AG09309 (cell line): ENCODE measurements at regions not wholly inside any gene's neighbourhood (a gene's known extent, or its start where the extent isn't known, plus 50 kb on each side); places are given as distances from the start of the nearest gene placed in this dataset.

ENCODE experiments used
- DNase-seq: peaks from one replicate; pipeline ENCODE4 v3.0.0-alpha.2; 2010; ENCODE audit warnings: low read depth
- H3K4me3 ChIP-seq: 2 replicates; pipeline ENCODE4 v1.5.1; 2011; ENCODE audit warnings: mild to moderate bottlenecking, low read depth, low read length, moderate library complexity; ENCODE audit not compliant: control insufficient read depth
- TF ChIP-seq, protein P1 (sequence below): IDR thresholded peaks from 2 replicates; pipeline ENCODE4 v1.5.1; 2011; ENCODE audit warnings: mild to moderate bottlenecking, low read depth, low read length, inconsistent platforms; ENCODE audit not compliant: insufficient read depth, control insufficient read depth; ENCODE audit errors: missing control alignments

DNA sequence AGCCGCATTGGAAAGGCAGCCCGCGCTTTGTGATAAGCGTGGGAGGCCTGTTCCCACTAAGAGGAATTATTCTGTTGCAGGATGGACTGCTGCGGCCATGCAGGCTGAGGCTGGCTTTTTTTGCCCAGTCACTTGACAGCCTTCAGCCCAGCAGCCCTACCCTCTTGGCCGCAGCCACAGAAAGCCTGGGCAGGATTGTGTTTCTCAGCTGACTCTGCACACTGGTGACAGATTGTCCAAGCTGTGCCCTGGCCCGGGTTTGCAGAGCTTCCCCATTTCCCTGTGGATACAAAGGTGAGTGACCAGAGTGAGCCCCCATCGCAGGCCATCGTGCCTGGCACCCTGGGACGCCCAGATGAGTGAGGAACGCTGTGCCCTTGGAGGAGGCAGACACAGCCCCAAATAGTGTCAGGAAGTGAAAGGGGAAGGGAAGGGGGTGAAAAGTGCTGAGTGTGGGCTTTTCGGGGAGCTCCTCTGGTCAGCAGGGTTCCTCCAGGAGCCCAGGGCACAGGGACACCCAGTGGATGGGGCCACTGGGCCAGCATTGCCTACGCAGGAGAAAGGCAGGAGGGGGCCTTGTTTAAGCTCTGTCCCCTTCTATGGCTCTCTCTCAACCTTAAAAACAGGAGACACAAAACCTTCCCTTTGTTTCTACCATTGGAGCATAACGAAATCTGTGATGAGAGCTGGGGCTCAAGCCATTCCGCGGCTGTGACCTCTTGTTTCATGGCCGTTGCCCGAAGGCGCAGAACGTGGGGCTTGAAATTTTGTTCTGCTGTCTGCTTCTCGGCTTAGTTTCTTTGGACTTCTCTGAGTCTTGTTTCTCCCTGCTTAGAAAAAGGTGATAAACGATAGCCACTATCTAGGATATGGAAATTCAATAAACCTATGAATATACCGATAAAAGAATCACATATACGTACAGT, 91.5 kb upstream of the MEF2A start:
- TF ChIP-seq, protein P1, sequence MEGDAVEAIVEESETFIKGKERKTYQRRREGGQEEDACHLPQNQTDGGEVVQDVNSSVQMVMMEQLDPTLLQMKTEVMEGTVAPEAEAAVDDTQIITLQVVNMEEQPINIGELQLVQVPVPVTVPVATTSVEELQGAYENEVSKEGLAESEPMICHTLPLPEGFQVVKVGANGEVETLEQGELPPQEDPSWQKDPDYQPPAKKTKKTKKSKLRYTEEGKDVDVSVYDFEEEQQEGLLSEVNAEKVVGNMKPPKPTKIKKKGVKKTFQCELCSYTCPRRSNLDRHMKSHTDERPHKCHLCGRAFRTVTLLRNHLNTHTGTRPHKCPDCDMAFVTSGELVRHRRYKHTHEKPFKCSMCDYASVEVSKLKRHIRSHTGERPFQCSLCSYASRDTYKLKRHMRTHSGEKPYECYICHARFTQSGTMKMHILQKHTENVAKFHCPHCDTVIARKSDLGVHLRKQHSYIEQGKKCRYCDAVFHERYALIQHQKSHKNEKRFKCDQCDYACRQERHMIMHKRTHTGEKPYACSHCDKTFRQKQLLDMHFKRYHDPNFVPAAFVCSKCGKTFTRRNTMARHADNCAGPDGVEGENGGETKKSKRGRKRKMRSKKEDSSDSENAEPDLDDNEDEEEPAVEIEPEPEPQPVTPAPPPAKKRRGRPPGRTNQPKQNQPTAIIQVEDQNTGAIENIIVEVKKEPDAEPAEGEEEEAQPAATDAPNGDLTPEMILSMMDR = no peak
- no peak for DNase-seq
- no peak overlapping the region for H3K4me3 ChIP-seq

DNA sequence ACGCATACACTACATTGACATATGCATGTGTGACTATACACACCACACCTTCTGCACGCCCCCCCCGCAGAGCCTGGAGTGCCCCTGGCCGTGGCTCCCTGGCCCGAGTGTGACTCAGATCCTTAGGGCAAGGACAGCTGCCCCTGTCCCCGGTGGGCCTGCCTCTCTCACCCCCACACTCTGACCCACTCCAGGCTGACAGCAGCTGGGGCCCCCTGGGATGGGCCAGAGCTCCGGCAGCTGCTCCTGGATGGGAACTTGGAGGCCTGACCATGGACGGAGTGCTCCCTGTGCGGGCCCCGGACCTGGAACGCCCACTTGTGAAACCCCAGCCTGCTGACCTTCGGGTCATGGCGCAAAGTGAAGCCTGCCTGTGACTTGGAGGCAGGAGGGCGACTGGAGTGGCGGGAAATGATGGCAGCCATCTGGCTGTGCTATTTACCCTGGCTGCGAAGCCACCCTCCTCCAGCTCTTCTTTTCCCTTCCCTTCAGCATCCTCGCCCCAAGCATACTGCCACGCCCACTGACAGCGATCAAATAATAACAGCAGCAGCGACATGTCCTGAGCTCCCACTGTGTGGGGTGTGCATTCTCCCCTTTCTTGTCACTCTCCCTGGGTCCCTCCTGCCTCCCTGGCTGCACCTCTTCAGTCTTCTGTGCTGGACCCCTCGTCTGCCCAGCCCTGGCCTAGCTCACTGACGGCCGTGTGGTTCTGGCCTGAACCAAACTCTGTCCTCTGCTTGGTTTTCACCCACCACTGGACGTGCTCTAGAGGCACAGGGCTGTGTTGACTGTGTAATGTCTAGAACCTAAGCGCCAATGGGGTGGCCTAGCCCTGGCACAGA, 90.7 kb upstream of the MEF2A start:
- TF ChIP-seq, protein P1 = no peak
- no peak overlapping the region for H3K4me3 ChIP-seq
- DNase-seq = no peak

DNA sequence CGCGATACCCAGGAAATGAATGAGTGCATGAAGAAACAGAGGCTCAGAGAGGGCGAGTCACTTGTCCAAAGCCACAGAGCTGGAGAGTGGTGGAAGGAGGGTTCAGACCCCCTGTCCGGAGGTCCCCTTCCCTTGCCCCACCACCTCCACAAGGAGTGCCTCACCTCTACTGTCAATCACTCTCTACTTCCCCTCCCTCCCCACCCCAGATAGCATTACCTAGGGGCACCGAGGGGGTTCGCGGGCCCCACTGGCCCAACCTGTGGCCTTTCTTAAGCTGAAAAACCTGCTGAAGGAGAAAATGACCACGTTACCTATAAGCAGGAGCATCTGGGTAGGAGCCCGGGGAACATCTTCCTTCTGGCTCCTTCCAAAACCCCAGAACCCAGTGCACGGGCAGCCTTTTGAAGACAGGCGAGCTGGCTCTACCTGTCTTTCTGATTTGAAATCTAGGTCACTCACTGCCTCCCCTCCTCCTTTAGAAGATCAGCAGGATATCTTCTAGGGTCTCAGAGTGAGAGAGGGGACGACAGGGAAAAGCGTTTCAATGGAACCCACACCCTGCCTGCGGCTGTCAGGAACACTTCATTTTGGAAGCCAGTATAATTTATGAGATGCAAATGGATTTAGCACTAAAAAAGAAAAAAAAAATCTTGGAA, 89.9 kb upstream of the MEF2A start:
- TF ChIP-seq, protein P1 = no peak
- no peak for DNase-seq

DNA sequence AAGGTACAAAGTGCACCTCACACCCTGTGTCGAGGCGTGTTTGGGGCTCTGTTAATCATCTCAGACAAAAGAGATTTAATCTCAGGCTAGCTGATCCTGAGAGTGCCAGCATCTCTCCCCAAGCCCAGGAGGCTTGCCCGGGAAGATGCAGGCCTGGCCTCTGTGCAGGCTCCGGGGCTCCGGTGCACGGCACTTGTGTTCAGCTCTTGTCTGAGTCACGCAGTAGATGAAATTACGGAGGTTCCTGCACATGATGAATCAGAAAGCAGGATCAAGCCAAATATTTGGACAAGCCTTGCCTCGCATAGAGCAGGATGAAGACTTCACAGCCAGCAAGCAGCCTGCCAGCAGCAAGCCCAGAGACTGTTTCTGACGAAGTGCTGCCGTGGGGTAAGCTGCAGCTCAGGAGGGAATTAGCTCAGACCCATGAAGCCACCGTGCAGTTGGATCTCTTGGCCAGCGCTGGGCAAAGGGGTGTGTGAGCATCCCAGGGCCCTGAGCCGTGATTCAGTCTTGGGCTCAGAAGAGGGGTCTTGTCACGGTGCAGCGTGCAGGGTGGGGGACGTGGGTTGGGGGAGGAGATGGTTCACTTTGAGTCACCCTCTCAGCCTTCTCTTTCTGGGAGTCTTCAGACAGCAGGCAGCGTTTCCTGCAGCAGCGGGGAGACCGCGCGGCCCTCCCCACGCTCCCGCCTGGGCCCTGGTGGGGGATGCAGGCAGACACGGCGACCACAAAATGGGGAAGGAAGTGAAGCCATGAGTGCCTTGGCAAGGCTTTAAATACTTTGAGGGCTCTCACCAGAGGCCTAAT, 89.2 kb upstream of the MEF2A start:
- peak overlapping the region; percentile 25 for H3K4me3 ChIP-seq
- peak; percentile 97 for DNase-seq
- TF ChIP-seq, protein P1 = no peak

More for the DNA sequence above, 89.9 kb upstream of the MEF2A start:
- no peak overlapping the region for H3K4me3 ChIP-seq

DNA sequence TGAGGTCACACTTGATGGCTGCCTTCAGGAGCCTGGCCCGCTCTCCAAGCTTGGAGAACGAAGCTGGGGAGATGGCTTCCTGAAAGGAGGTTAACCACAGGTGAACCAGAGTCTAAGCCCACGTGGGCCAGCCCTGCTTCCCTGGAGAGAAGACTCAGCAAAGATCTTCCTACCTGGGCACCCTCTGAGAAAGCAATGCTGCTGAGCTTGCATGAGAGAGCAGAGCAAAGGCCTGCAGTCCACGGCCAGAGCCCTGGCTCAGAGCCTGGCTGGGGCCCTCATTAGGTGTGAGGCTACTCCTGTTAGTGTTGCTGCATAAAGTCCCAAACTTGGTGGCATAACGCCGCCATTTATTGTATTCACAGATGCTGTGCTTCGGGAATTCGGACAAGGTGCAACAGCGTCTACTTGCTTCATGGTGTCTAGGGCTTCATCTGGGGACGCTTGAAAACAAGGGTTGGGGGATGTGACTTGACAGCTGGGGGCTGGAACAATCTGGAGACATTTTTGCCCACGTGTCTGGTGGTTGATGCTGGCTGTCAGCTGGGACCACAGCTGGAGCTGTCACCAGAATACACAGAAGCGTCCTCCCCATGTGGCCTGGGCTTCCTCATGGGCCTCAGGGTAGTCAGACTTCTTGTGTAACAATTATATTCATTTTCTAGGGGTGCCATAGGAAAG, 87.9 kb upstream of the MEF2A start:
- H3K4me3 ChIP-seq = no peak overlapping the region
- DNase-seq = no peak

More for the DNA sequence above, 87.9 kb upstream of the MEF2A start:
- TF ChIP-seq, protein P1 = no peak
